Stomach (tissue), 8 donors: ENCODE measurements at regions not wholly inside any gene's neighbourhood (a gene's known extent, or its start where the extent isn't known, plus 50 kb on each side); places are given as distances from the start of the nearest gene placed in this dataset.

Experiments
- DNase-seq, 2 donors: peaks; one replicate each; pipeline versions ENCODE4 v3.0.0 to v3.0.0-alpha.2; 2013 to 2019
- H3K27ac ChIP-seq, 5 donors: fragments of 200-600 bp in 4 of 5; sonication (generic) in 4 of 5; one replicate each; pipeline ENCODE4 v1.5.1; 2013 to 2019; ENCODE audit warnings: mild to moderate bottlenecking in 1 of 5, moderate library complexity in 1 of 5
- H3K27me3 ChIP-seq, 3 donors: fragments of 200-600 bp; sonication (generic); one replicate each; pipeline ENCODE4 v1.5.1; 2017 to 2019; ENCODE audit warnings: mixed run types in 1 of 3
- H3K36me3 ChIP-seq, 4 donors: fragments of 200-600 bp; sonication (generic); 1 replicate in 3 of 4; 2 replicates in 1 of 4; pipeline ENCODE4 v1.5.1; 2016 to 2019
- H3K4me1 ChIP-seq, 4 donors: fragments of 200-600 bp; sonication (generic); one replicate each; pipeline ENCODE4 v1.5.1; 2016 to 2019
- H3K4me3 ChIP-seq, 4 donors: fragments of 200-600 bp; sonication (generic) in 3 of 4; one replicate each; pipeline ENCODE4 v1.5.1; 2016 to 2019; ENCODE audit warnings: mild to moderate bottlenecking in 1 of 4
- H3K9me3 ChIP-seq, 4 donors: fragments of 200-600 bp; sonication (generic); one replicate each; pipeline ENCODE4 v1.5.1; 2016 to 2019
- CTCF ChIP-seq, 7 experiments: fragments of 450-650 bp in 4 of 7; fragments of 200-600 bp in 3 of 7; sonication (generic) in 3 of 7; IDR thresholded peaks; one replicate each; pipeline ENCODE4 v1.5.1; 2016 to 2019; ENCODE audit warnings: antibody characterized with exemption in 7 of 7, control low read depth in 2 of 7, mild to moderate bottlenecking in 1 of 7
- EP300 ChIP-seq: sonication (generic); formaldehyde crosslinking; IDR thresholded peaks from one replicate; pipeline ENCODE4 v1.6.1; 2017; ENCODE audit warnings: antibody characterized with exemption
- POLR2A ChIP-seq, 4 donors: fragments of 450-650 bp; IDR thresholded peaks; one replicate each; pipeline ENCODE4 v1.6.1; 2016; ENCODE audit warnings: antibody characterized with exemption in 4 of 4, control low read depth in 2 of 4, mild to moderate bottlenecking in 1 of 4, moderate library complexity in 1 of 4
- POLR2AphosphoS5 ChIP-seq, 3 donors: sonication (generic); formaldehyde crosslinking; IDR thresholded peaks; one replicate each; pipeline ENCODE4 v1.6.1; 2016; ENCODE audit warnings: antibody characterized with exemption in 3 of 3
- WGBS, 5 donors: extraction: QIAGEN DNeasy Blood & Tissue Kit in 3 of 5; methylation state at CpG; one replicate each; pipeline versions ENCODE4 v1.1.5 to v1.1.7; 2013 to 2018; 5-methylcytosine and 5-hydroxymethylcytosine counted together
- intact Hi-C: fragments of 100-400 bp; cut with DNase I; formaldehyde crosslinking; loops from one replicate; pipeline ENCODE4 v1.15.1; 2023; ENCODE audit warnings: low total_unique reads
- donor health status: healthy with polysubstance abuse.
- donor health status: Bipolar disorder and iron deficiency.
- donor health status: healthy.

- no peaks in the 10 kb centered on the region for H3K36me3 ChIP-seq
- H3K4me3 ChIP-seq, result no peak overlapping the region
- 63 to 78% (median 73%) methylated on average over 1 of the region's 1 CpG for WGBS, 5 donors
- peak overlapping the region in 2 of 5 donors; percentile 22 to 51 for H3K27ac ChIP-seq
- peaks cover 0 to 9% (median 6%) of the 10 kb centered on the region in 4 donors for H3K9me3 ChIP-seq
- no peaks in the 10 kb centered on the region for H3K27me3 ChIP-seq
- TF ChIP-seq POLR2A (IDR thresholded peaks at IDR 0.05) (no peak), CTCF (IDR thresholded peaks at IDR 0.05) (no peak), POLR2AphosphoS5 (IDR thresholded peaks at IDR 0.05) (no peak), EP300 (no peak)
- intact Hi-C loops, result no loop called here
- no peak for DNase-seq
- no peaks in the 10 kb centered on the region for H3K4me1 ChIP-seq
Observed at GRCh38 chr15:39376371-39376909, 204.4 kb upstream of the THBS1 start.

GRCh38 chr15:39381517-39381916 lies 199.4 kb upstream of the THBS1 start:
- Histone ChIP-seq H3K4me1 (no peaks in the 10 kb centered on the region), H3K9me3 (no peaks in the 10 kb centered on the region), H3K27ac (no peak overlapping the region), H3K27me3 (no peaks in the 10 kb centered on the region), H3K36me3 (no peaks in the 10 kb centered on the region), H3K4me3 (no peak overlapping the region)
- DNase-seq, result no peak
- 67 to 83% (median 81%) methylated on average over 1 of the region's 1 CpG for WGBS, 5 donors
- intact Hi-C loops, result no loop called here
- TF ChIP-seq CTCF (IDR thresholded peaks at IDR 0.05) (no peak), POLR2A (IDR thresholded peaks at IDR 0.05) (no peak), EP300 (no peak), POLR2AphosphoS5 (IDR thresholded peaks at IDR 0.05) (no peak)

- Histone ChIP-seq H3K27me3 (no peaks in the 10 kb centered on the region), H3K4me3 (no peak overlapping the region), H3K36me3 (no peaks in the 10 kb centered on the region), H3K27ac (peak overlapping the region in 1 of 5 donors; percentile 5), H3K9me3 (no peaks in the 10 kb centered on the region), H3K4me1 (peaks cover 0 to 15% (median 0%) of the 10 kb centered on the region in 4 donors)
- TF ChIP-seq POLR2A (IDR thresholded peaks at IDR 0.05) (no peak), CTCF (IDR thresholded peaks at IDR 0.05) (no peak), EP300 (no peak), POLR2AphosphoS5 (IDR thresholded peaks at IDR 0.05) (no peak)
- WGBS, 5 donors, result 31 to 59% (median 50%) methylated on average over 2 of the region's 2 CpGs
- intact Hi-C loops, result no loop called here
- no peak for DNase-seq
Observed at GRCh38 chr15:39388118-39388517, 192.8 kb upstream of the THBS1 start.

- no peaks in the 10 kb centered on the region for H3K27me3 ChIP-seq
- TF ChIP-seq CTCF (IDR thresholded peaks at IDR 0.05) (no peak), EP300 (no peak), POLR2A (IDR thresholded peaks at IDR 0.05) (no peak), POLR2AphosphoS5 (IDR thresholded peaks at IDR 0.05) (no peak)
- H3K9me3 ChIP-seq, result no peaks in the 10 kb centered on the region
- DNase-seq, result no peak
- intact Hi-C loops, result no loop called here
- 82 to 94% (median 93%) methylated on average over 5 of the region's 5 CpGs for WGBS, 5 donors
- no peaks in the 10 kb centered on the region for H3K36me3 ChIP-seq
- no peak overlapping the region for H3K4me3 ChIP-seq
- H3K4me1 ChIP-seq, result peaks cover 0 to 30% (median 7%) of the 10 kb centered on the region in 4 donors
- H3K27ac ChIP-seq, result no peak overlapping the region
Observed at GRCh38 chr15:39391230-39391629, 189.6 kb upstream of the THBS1 start.
